Transverse colon (tissue), 4 donors: ENCODE measurements at regions not wholly inside any gene's neighbourhood (a gene's known extent, or its start where the extent isn't known, plus 50 kb on each side); places are given as distances from the start of the nearest gene placed in this dataset.

Source experiments
- DNase-seq: peaks from one replicate; pipeline ENCODE4 v3.0.0-alpha.2; 2019
- H3K27ac ChIP-seq, 4 donors: fragments of 200-600 bp; sonication (generic); 2 replicates each; pipeline ENCODE4 v1.5.1; 2016 to 2018; ENCODE audit warnings: inconsistent platforms in 4 of 4
- H3K27me3 ChIP-seq: fragments of 200-600 bp; sonication (generic); 2 replicates; pipeline ENCODE4 v1.5.1; 2017; ENCODE audit warnings: inconsistent platforms
- H3K36me3 ChIP-seq, 4 donors: fragments of 200-600 bp; sonication (generic); 2 replicates each; pipeline ENCODE4 v1.5.1; 2017 to 2019; ENCODE audit warnings: inconsistent platforms in 4 of 4
- H3K4me1 ChIP-seq, 4 donors: fragments of 200-600 bp; sonication (generic); 2 replicates each; pipeline ENCODE4 v1.5.1; 2017 to 2020; ENCODE audit warnings: inconsistent platforms in 4 of 4
- H3K4me3 ChIP-seq, 4 donors: fragments of 200-600 bp; sonication (generic); 1 replicate in 1 of 4; 2 replicates in 3 of 4; pipeline versions ENCODE4 v1.5.1 to v1.6.1; 2017 to 2019; ENCODE audit warnings: inconsistent platforms in 4 of 4
- H3K9me3 ChIP-seq, 2 donors: fragments of 200-600 bp; sonication (generic); 2 replicates each; pipeline ENCODE4 v1.5.1; 2017 to 2019; ENCODE audit warnings: inconsistent platforms in 2 of 2
- EP300 ChIP-seq: sonication (generic); formaldehyde crosslinking; IDR thresholded peaks from one replicate; pipeline ENCODE4 v1.6.1; 2017; ENCODE audit warnings: antibody characterized with exemption, low read depth
- POLR2A ChIP-seq: fragments of 450-650 bp; IDR thresholded peaks from one replicate; pipeline ENCODE4 v1.6.1; 2016; ENCODE audit warnings: antibody characterized with exemption, mild to moderate bottlenecking, moderate library complexity
- POLR2AphosphoS5 ChIP-seq, 3 donors: sonication (generic); formaldehyde crosslinking; IDR thresholded peaks; one replicate each; pipeline ENCODE4 v1.6.1; 2016; ENCODE audit warnings: antibody characterized with exemption in 3 of 3
- WGBS, 2 donors: methylation state at CpG; one replicate each; pipeline ENCODE4 v1.1.5; 2018; ENCODE audit warnings: low coverage in 1 of 2; 5-methylcytosine and 5-hydroxymethylcytosine counted together
- in situ Hi-C, 4 donors: fragments of 200-750 bp; cut with MboI; loops; one replicate each; pipeline versions ENCODE4 v1.15.0 to v1.15.1; 2017; ENCODE audit warnings: low sequenced_read_pairs in 3 of 4, low pct_ligation_motif_present in 1 of 4, low pct_unique_long_range_greater_than_20kb in 1 of 4
- intact Hi-C: fragments of 100-400 bp; cut with DNase I; formaldehyde crosslinking; loops from one replicate; pipeline ENCODE4 v1.15.1; 2023; ENCODE audit warnings: low total_unique reads
- TF ChIP-seq, protein P1 (sequence below), 5 experiments: fragments of 200-600 bp in 3 of 5; fragments of 450-650 bp in 2 of 5; sonication (generic) in 3 of 5; IDR thresholded peaks; 1 replicate in 2 of 5; 2 replicates in 3 of 5; pipeline ENCODE4 v1.5.1; 2016 to 2017; ENCODE audit warnings: antibody characterized with exemption in 5 of 5, inconsistent platforms in 3 of 5, mild to moderate bottlenecking in 2 of 5, moderate library complexity in 1 of 5

- in situ Hi-C loops = loop anchor here in 2 of 4 donors (10.0 to 25.0 kb wide), 4 partner anchors 164 to 304 kb away; partner anchors contain the start of gene TBL1XR1 (in 2 of the 2)
- 7% methylated on average over 31 of the region's 31 CpGs; no CpG with 5 or more reads in 1 of the 2 donors for WGBS, 2 donors
- peaks cover 38 to 68% (median 62%) of the 10 kb centered on the region in 4 donors for H3K4me1 ChIP-seq
These were observed 161.8 kb upstream of the TBL1XR1 start for GRCh38 chr3:177358977-177359592.

DNA sequence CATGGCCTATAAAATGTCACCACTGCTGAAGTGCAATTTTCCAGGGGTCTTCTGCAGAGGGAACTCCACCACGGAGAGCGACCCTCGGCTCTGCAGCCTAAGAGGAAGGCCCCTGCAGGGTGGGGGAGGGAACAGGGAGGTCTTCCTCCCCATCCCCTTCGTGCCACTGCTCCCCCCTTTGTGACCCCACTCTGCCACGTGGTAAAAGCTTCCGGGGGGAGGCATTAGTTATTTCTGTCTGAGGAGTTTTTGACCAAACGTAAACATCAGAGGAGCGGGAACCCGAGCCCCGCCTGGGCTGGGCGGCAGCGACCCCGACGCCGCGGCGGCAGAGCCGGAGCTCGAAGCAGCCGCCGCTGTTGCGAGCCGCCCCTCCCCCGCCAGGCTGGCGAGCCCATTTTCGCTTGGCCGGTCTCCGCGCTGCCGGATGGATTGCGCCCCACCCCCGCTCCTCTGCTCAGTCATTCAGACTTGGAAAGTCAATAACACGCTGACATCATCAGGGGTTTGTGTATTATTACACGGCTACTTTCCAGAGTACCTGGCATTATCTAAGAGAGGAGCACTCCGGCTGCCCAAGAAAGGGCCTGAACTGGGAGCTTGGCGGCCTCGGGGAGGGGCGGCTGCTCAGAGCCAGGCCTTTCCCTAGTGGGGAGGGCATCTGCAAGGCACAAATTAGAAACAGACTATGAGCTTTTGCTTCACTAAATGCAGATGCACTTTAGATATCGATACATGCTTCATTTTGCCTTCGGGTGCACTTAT, 162.5 kb upstream of the TBL1XR1 start:
- Histone ChIP-seq H3K4me3 (peak overlapping the region; percentile 11 to 47 (median 30)), H3K36me3 (no peaks in the 10 kb centered on the region), H3K27me3 (no peaks in the 10 kb centered on the region), H3K4me1 (peaks cover 38 to 68% (median 62%) of the 10 kb centered on the region in 4 donors), H3K9me3 (no peaks in the 10 kb centered on the region), H3K27ac (peak overlapping the region; percentile 91 to 97 (median 94))
- TF ChIP-seq POLR2AphosphoS5 (IDR thresholded peaks at IDR 0.05) (peak; percentile 94 to 98 (median 96)), EP300 (peak; percentile 98), POLR2A (peak; percentile 76)
- TF ChIP-seq, protein P1, sequence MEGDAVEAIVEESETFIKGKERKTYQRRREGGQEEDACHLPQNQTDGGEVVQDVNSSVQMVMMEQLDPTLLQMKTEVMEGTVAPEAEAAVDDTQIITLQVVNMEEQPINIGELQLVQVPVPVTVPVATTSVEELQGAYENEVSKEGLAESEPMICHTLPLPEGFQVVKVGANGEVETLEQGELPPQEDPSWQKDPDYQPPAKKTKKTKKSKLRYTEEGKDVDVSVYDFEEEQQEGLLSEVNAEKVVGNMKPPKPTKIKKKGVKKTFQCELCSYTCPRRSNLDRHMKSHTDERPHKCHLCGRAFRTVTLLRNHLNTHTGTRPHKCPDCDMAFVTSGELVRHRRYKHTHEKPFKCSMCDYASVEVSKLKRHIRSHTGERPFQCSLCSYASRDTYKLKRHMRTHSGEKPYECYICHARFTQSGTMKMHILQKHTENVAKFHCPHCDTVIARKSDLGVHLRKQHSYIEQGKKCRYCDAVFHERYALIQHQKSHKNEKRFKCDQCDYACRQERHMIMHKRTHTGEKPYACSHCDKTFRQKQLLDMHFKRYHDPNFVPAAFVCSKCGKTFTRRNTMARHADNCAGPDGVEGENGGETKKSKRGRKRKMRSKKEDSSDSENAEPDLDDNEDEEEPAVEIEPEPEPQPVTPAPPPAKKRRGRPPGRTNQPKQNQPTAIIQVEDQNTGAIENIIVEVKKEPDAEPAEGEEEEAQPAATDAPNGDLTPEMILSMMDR (IDR thresholded peaks at IDR 0.05) = no peak
- in situ Hi-C loops = loop anchor here (5.0 to 25.0 kb wide), 7 partner anchors 162 to 305 kb away; partner anchors contain the start of gene TBL1XR1 (in 3 of the 4)
- intact Hi-C loops = loop anchor here (1.0 to 5.0 kb wide), 3 partner anchors 162 to 327 kb away; partner anchors contain the start of gene TBL1XR1
- 0 to 1% methylated on average over 2 to 40 of the region's 40 CpGs for WGBS, 2 donors
- DNase-seq = peak; percentile 97

More at GRCh38 chr3:177358977-177359592, 161.8 kb upstream of the TBL1XR1 start:
- no peaks in the 10 kb centered on the region for H3K9me3 ChIP-seq
- peak overlapping the region; percentile 91 to 97 (median 94) for H3K27ac ChIP-seq
- peak; percentile 4 for TF ChIP-seq POLR2A
- no peak for TF ChIP-seq EP300
- TF ChIP-seq POLR2AphosphoS5 (IDR thresholded peaks at IDR 0.05) = peak in 2 of 3 donors; percentile 63 to 68
- TF ChIP-seq, protein P1 (IDR thresholded peaks at IDR 0.05) = no peak
- DNase-seq = peak; percentile 82
- peak overlapping the region in 3 of 4 donors; percentile 24 to 47 (median 36) for H3K4me3 ChIP-seq
- H3K36me3 ChIP-seq = no peaks in the 10 kb centered on the region
- intact Hi-C loops = loop anchor here (1.0 to 5.0 kb wide), 2 partner anchors 162 to 307 kb away; partner anchors contain the start of gene TBL1XR1
- H3K27me3 ChIP-seq = no peaks in the 10 kb centered on the region

GRCh38 chr3:177361081-177361938, 164.0 kb upstream of the TBL1XR1 start:
- H3K4me3 ChIP-seq = no peak overlapping the region
- TF ChIP-seq EP300 (no peak), POLR2AphosphoS5 (IDR thresholded peaks at IDR 0.05) (no peak), POLR2A (no peak)
- TF ChIP-seq, protein P1 (IDR thresholded peaks at IDR 0.05) = no peak
- WGBS, 2 donors = 64 to 85% methylated on average over 3 to 13 of the region's 13 CpGs
- intact Hi-C loops = loop anchor here (5.0 kb wide), 1 partner anchor 329 kb away; no protein-coding TSS in a partner anchor
- peaks cover 37 to 67% (median 61%) of the 10 kb centered on the region in 4 donors for H3K4me1 ChIP-seq
- no peaks in the 10 kb centered on the region for H3K27me3 ChIP-seq
- peak overlapping the region; percentile 91 to 97 (median 94) for H3K27ac ChIP-seq
- no peaks in the 10 kb centered on the region for H3K36me3 ChIP-seq
- no peaks in the 10 kb centered on the region for H3K9me3 ChIP-seq
- in situ Hi-C loops = loop anchor here in 3 of 4 donors (5.0 to 25.0 kb wide), 5 partner anchors 164 to 304 kb away; partner anchors contain the start of gene TBL1XR1 (in 2 of the 3)
- no peak for DNase-seq
